GM21825 (cell line): ENCODE measurements at regions not wholly inside any gene's neighbourhood (a gene's known extent, or its start where the extent isn't known, plus 50 kb on each side); places are given as distances from the start of the nearest gene placed in this dataset.
"Not testable (repeated sequence)": the region's sequence is repeated elsewhere in the genome, so short reads cannot be mapped to it uniquely, and the experiment has no call there.

Source experiments
- ATAC-seq: cut with Tn5 transposase; IDR thresholded peaks from one replicate; pipeline ENCODE4 v1.9.1; 2021; ENCODE audit warnings: mild to moderate bottlenecking, moderate library complexity; ENCODE audit not compliant: unreplicated experiment

DNA sequence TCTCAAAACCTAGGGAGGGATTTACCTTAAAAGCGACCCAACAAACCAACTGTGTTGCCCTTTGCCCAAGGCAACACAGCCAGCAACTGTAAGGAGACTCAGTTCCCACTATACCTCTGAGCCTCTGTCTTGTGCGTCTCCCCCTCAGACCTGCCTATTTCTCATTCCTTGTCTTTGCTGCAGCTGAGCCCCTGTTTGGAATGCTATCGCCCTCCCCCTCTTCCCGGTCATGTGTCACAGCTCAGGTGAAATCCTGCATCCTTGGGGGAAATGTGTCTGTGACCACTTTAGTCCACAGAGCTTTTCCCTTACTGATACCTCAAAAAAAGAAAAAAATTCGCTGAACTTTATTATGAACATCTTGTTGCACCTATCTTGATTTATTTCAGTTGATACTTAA, 52.0 kb upstream of the LRIG1 start:
- no peak for ATAC-seq

GRCh38 chr3:66553441-66554113, 52.8 kb upstream of the LRIG1 start:
- ATAC-seq, result no peak

GRCh38 chr3:66554178-66554577, 53.4 kb upstream of the LRIG1 start:
- ATAC-seq, result no peak

DNA sequence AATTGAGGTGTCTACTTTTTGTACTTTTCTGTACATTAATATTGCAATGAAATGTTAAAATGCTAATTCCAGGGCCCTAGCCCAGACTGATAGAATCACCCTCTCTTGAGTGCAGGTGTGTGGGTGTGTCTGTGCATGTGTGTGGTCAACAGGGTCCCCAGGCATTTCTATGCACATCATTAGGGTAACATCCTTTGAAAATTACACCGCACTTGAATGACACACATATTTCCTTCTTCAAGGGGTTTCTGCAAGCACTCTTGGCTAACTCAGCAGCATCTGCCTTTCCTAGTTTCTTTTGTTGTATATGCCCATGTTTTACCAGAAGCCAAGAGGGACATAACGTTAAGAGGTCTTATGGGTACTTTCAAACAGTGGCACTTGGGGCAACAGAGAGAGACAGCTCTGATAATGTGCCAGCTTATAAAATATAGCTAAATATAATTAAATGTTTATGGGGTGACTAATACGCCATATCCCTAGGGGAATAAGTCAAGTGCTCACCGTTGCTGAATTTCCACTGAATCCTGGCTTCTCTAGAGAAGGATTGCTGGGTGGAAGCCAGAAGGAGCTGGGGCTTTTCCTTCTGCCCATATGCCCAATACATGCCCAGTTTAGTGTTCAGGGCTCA, 54.5 kb upstream of the LRIG1 start:
- ATAC-seq, result no peak

GRCh38 chr3:66557170-66557569, 56.3 kb upstream of the LRIG1 start:
- no peak for ATAC-seq

GRCh38 chr3:66559924-66560323, 59.1 kb upstream of the LRIG1 start:
- not testable (repeated sequence) for ATAC-seq

DNA sequence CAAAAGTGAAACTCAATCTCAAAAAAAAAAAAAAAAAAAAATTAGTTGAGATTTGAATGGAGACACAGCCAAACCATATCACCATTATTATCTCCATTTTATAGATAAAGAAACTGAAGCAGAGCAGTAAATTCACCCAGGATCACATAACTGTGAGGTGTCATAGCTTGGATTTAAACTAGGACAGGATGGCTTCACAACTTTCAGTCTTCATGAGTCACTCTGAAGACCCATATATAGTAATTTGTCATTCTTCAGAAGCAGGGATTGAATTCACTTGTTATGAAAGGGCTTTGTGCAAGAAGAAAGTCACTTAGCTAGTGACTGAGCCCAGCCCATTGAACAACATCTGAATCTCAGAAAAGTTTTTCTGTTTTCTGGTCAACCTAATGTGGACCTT, 60.5 kb upstream of the LRIG1 start:
- ATAC-seq, result no peak

- ATAC-seq, result no peak
Observed at GRCh38 chr3:66565301-66565700, 64.5 kb upstream of the LRIG1 start.

- ATAC-seq, result no peak
Observed at GRCh38 chr3:66567077-66567476, 66.3 kb upstream of the LRIG1 start.

GRCh38 chr3:66572090-66572675, 71.4 kb upstream of the LRIG1 start:
- ATAC-seq, result no peak

GRCh38 chr3:66572938-66573710, 72.3 kb upstream of the LRIG1 start:
- no peak for ATAC-seq

- ATAC-seq, result no peak
Observed at GRCh38 chr3:66574091-66574490, 73.3 kb upstream of the LRIG1 start.

DNA sequence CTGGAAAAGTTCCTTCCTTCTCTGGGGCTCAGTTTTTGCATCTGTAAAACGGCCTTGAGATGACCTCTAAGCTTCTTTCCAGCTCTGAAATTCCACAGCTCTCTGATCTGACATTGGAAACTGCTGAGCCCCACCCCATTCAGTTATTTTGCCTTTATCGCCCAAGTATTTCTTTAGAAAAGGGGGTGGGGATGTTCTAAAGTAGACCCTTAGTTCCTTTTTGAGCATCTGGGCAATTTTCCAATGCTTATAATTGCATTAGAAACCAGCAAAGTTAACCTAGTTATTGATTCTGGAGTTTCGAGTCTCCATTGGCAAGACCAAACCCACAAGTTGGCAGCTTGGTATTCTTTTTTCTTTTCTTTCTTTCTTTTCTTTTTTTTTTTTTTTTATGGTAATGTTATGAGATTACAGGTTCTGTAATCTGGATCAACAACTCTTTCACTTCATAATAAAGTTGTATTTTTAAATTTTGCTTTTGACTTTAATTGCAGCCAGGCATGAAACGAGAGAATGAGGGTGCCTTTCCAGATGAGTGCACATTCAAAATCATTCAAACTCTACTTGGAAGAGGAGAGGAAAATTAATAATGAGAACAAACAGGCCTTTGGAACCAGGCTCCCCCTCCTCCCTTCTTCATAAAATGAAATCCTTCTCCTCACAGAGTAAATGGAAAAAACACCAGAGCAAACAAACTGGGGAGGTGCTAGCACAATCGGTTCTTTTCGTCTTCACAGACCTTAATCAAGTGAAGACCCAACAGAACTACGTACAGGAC, 76.8 kb upstream of the LRIG1 start:
- no peak for ATAC-seq

GRCh38 chr3:66581256-66581655, 80.4 kb upstream of the LRIG1 start:
- no peak for ATAC-seq

DNA sequence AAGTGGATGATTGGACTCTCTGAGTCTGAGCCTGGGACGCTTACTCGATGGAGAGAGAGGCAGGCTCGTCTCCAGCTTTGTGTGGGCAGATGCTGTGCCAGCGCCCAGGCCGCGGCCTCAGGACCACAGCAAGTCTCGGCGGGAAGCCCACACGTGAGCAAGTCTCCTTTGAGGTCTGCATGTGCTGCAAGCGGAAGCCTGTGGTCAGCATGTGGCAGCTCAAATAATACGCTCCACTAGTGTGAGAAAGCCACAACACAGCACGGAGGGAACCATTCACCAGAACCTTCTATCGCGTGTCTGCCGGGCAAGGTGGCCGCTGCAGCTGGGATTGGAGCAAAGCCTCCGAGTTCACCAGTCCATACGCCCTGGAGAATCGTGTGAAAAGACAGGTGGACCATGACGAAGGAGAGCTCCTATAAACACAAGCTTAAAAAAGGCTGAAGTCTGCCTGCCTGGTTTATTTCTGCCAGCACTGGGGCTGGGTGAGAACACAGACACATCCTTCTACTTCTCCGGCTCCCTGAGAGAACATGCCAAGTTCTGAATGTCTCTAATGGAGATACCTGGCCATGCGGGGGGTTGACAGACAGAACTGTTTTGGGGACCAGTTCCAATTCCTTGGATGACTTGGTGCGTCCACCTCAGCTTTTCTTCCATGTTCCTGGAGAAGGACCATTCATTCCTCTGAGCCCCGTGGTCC, 82.0 kb upstream of the LRIG1 start:
- peak; percentile 91 for ATAC-seq

DNA sequence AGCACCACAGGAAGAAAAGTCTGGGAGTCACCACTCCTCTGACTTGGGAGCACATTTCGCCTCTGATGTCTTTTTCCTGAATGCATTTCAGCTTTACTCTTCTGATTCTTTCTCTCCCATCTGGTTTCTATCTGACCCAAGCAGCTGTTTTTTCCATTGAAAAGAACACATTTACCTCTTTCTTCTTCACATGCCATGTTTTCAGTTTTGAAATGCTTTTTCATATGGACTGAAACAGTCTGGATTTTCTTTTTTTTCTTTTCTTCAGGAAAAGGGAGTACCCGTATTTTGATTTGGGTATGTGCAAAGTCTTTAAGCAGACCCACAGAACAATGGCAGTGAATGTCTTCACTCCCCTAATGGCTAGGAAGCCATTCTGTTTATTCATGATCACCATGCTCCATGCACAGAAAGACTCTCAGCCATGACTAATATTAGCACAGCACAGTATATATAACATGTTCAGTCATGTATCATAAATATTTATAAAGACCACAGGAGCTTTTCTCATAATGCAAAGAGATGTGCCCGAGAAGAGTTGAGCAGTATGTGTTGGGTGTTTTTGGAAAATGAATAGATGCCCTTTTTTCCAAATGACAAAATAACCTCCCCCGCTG, 82.7 kb upstream of the LRIG1 start:
- ATAC-seq, result no peak

- no peak for ATAC-seq
Observed at GRCh38 chr3:66585520-66586095, 84.8 kb upstream of the LRIG1 start.

DNA sequence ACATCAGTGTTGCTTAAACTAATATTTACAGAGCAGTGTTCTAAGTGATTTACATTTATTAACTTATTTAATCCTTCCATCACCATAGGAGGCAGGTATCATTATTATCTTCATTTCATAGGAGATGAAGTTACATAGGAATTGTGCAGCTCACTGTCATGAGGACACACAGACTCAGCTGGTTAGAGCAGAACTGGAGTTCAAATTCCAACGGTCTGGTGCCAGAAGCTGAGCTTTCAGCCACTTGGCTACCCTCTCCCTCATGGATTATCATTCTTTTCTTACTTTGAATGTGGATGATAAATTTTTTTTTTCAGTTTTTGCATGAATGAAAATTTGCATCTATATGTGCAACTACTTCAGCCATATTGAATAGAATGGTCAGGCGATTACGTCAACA, 86.0 kb upstream of the LRIG1 start:
- ATAC-seq, result no peak

DNA sequence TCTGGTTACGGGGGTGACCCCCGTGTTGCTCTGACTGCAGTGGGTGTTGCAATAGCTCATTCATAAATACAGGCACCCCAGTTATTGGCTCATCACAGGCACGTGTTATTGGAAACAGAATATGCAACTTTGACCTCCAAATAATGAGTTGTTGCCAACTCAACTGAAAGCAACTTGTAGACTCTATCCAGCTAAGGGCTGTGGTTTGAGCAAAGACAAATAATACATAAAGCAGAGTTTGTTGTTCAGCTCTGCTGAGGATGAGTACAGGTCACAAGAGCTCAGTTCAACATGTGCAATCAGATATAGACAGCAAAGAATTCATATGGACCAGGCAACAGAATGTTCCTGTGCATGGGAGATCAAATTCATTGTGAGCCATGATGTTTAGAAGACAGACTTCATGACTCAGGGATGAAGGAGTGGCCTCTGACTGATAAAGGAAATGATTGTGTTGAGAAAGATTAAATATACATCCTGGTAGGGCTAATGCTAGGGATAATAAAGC, 87.6 kb upstream of the LRIG1 start:
- ATAC-seq, result no peak
